ENCODE measurements at regions not wholly inside any gene's neighbourhood (a gene's known extent, or its start where the extent isn't known, plus 50 kb on each side); places are given as distances from the start of the nearest gene placed in this dataset.

GRCh38 chr9:110048976-110049698, 158.8 kb downstream of the C9orf152 start:
- H3K27ac ChIP-seq, result peak overlapping the region; percentile 48
- no peak for TF ChIP-seq CTCF (conservative IDR thresholded peaks at IDR 0.05)

GRCh38 chr9:110049699-110050450, 158.1 kb downstream of the C9orf152 start:
- peak overlapping the region; percentile 48 for H3K27ac ChIP-seq
- TF ChIP-seq CTCF (conservative IDR thresholded peaks at IDR 0.05), result no peak

GRCh38 chr9:110050925-110051355, 157.0 kb downstream of the C9orf152 start:
- TF ChIP-seq CTCF (conservative IDR thresholded peaks at IDR 0.05), result no peak

GRCh38 chr9:110056062-110056461, 151.9 kb downstream of the C9orf152 start:
- no peak overlapping the region for H3K27ac ChIP-seq

More at GRCh38 chr9:110050925-110051355, 157.0 kb downstream of the C9orf152 start:
- no peak overlapping the region for H3K27ac ChIP-seq

GRCh38 chr9:110058304-110058953, 149.5 kb downstream of the C9orf152 start:
- no peak overlapping the region for H3K27ac ChIP-seq
- TF ChIP-seq CTCF (conservative IDR thresholded peaks at IDR 0.05), result peak; percentile 93

More at GRCh38 chr9:110056062-110056461, 151.9 kb downstream of the C9orf152 start:
- TF ChIP-seq CTCF (conservative IDR thresholded peaks at IDR 0.05), result no peak

GRCh38 chr9:110059461-110059860, 148.5 kb downstream of the C9orf152 start:
- no peak overlapping the region for H3K27ac ChIP-seq
- TF ChIP-seq CTCF (conservative IDR thresholded peaks at IDR 0.05), result no peak

- TF ChIP-seq CTCF (conservative IDR thresholded peaks at IDR 0.05), result no peak
- H3K27ac ChIP-seq, result no peak overlapping the region
Measured at GRCh38 chr9:110064803-110065202, 143.2 kb downstream of the C9orf152 start.

All from VCaP (cell line).